A549 (cell line): ENCODE measurements at regions not wholly inside any gene's neighbourhood (a gene's known extent, or its start where the extent isn't known, plus 50 kb on each side); places are given as distances from the start of the nearest gene placed in this dataset.
"Not testable (repeated sequence)": the region's sequence is repeated elsewhere in the genome, so short reads cannot be mapped to it uniquely, and the experiment has no call there.

Experiments
- CEBPB ChIP-seq, 2 experiments: fragments of >200 bp in 1 of 2; sonication (Bioruptor Twin) in 1 of 2; formaldehyde crosslinking in 1 of 2; IDR thresholded peaks; 2 replicates each; pipeline ENCODE4 v1.6.1; 2012 to 2016
- POLR2A ChIP-seq: IDR thresholded peaks from 2 replicates; pipeline ENCODE4 v1.6.1; 2012; ENCODE audit warnings: mild to moderate bottlenecking, low read length
- RFX5 ChIP-seq: fragments of 450-650 bp; IDR thresholded peaks from 2 replicates; pipeline ENCODE4 v1.7.1; 2014; ENCODE audit warnings: antibody characterized with exemption, mild to moderate bottlenecking, moderate library complexity
- SMC3 ChIP-seq: fragments of >200 bp; sonication (Bioruptor Twin); formaldehyde crosslinking; IDR thresholded peaks from 3 replicates; pipeline ENCODE4 v1.6.1; 2018; ENCODE audit warnings: inconsistent platforms
- TP53 ChIP-seq: fragments of 250-450 bp; sonication (Bioruptor Pico); IDR thresholded peaks from 2 replicates; pipeline ENCODE4 v1.5.0; 2021; ENCODE audit warnings: mild to moderate bottlenecking, moderate library complexity
- TF ChIP-seq, protein P1 (sequence below): fragments of >200 bp; sonication (Bioruptor Twin); formaldehyde crosslinking; IDR thresholded peaks from 3 replicates; pipeline ENCODE4 v1.5.1; 2016
- TF ChIP-seq, protein P2 (sequence below): fragments of 200-600 bp; sonication (generic); IDR thresholded peaks from 2 replicates; pipeline ENCODE4 v1.6.1; 2016; ENCODE audit warnings: antibody characterized with exemption, mild to moderate bottlenecking, moderate library complexity

DNA sequence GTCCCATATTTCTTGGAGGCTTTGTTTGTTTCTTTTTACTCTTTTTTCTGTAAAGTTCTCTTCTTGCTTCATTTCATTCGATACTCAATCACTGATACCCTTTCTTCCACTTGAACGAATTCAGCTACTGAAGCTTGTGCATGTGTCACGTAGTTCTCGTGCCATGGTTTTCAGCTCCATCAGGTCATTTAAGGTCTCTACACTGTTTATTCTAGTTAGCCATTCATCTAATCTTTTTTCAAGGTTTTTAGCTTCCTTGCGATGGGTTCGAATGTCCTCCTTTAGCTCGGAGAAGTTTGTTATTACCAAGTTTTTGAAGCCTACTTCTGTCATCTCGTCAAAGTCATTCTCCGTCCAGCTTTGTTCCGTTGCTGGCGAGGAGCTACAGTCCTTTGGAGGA is 55.6 kb upstream of the CRYM start:
- TF ChIP-seq, protein P1, sequence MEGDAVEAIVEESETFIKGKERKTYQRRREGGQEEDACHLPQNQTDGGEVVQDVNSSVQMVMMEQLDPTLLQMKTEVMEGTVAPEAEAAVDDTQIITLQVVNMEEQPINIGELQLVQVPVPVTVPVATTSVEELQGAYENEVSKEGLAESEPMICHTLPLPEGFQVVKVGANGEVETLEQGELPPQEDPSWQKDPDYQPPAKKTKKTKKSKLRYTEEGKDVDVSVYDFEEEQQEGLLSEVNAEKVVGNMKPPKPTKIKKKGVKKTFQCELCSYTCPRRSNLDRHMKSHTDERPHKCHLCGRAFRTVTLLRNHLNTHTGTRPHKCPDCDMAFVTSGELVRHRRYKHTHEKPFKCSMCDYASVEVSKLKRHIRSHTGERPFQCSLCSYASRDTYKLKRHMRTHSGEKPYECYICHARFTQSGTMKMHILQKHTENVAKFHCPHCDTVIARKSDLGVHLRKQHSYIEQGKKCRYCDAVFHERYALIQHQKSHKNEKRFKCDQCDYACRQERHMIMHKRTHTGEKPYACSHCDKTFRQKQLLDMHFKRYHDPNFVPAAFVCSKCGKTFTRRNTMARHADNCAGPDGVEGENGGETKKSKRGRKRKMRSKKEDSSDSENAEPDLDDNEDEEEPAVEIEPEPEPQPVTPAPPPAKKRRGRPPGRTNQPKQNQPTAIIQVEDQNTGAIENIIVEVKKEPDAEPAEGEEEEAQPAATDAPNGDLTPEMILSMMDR = not testable (repeated sequence)
- not testable (repeated sequence) for TF ChIP-seq POLR2A; TP53; CEBPB (IDR thresholded peaks at IDR 0.05); SMC3; RFX5
- TF ChIP-seq, protein P2, sequence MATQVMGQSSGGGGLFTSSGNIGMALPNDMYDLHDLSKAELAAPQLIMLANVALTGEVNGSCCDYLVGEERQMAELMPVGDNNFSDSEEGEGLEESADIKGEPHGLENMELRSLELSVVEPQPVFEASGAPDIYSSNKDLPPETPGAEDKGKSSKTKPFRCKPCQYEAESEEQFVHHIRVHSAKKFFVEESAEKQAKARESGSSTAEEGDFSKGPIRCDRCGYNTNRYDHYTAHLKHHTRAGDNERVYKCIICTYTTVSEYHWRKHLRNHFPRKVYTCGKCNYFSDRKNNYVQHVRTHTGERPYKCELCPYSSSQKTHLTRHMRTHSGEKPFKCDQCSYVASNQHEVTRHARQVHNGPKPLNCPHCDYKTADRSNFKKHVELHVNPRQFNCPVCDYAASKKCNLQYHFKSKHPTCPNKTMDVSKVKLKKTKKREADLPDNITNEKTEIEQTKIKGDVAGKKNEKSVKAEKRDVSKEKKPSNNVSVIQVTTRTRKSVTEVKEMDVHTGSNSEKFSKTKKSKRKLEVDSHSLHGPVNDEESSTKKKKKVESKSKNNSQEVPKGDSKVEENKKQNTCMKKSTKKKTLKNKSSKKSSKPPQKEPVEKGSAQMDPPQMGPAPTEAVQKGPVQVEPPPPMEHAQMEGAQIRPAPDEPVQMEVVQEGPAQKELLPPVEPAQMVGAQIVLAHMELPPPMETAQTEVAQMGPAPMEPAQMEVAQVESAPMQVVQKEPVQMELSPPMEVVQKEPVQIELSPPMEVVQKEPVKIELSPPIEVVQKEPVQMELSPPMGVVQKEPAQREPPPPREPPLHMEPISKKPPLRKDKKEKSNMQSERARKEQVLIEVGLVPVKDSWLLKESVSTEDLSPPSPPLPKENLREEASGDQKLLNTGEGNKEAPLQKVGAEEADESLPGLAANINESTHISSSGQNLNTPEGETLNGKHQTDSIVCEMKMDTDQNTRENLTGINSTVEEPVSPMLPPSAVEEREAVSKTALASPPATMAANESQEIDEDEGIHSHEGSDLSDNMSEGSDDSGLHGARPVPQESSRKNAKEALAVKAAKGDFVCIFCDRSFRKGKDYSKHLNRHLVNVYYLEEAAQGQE = not testable (repeated sequence)
